ENCODE measurements at regions not wholly inside any gene's neighbourhood (a gene's known extent, or its start where the extent isn't known, plus 50 kb on each side); places are given as distances from the start of the nearest gene placed in this dataset.

- H3K9me3 ChIP-seq (ENCODE audit: control insufficient read depth, insufficient read depth, low read length) = peaks cover 10% of the 10 kb centered on the region
- no peak overlapping the region for H3K9ac ChIP-seq (ENCODE audit: low read depth, low read length)
- peaks cover 13% of the 10 kb centered on the region; the same call in 1 of the 2 replicates for H3K4me1 ChIP-seq (ENCODE audit: insufficient read depth, low read length)
- H3K36me3 ChIP-seq (ENCODE audit: insufficient read depth, low read length) = no peaks in the 10 kb centered on the region
These were observed 793.8 kb downstream of the PLA2G4A start for GRCh38 chr1:187622545-187622944.

GRCh38 chr1:187624812-187625545, 796.2 kb downstream of the PLA2G4A start:
- Histone ChIP-seq H3K9me3 (ENCODE audit: control insufficient read depth, insufficient read depth, low read length) (peaks cover 3% of the 10 kb centered on the region; the same call in 1 of the 2 replicates), H3K9ac (ENCODE audit: low read depth, low read length) (no peak overlapping the region), H3K36me3 (ENCODE audit: insufficient read depth, low read length) (no peaks in the 10 kb centered on the region), H3K4me1 (ENCODE audit: insufficient read depth, low read length) (peaks cover 13% of the 10 kb centered on the region; the same call in 1 of the 2 replicates)

- H3K36me3 ChIP-seq (ENCODE audit: insufficient read depth, low read length) = no peaks in the 10 kb centered on the region
- H3K9me3 ChIP-seq (ENCODE audit: control insufficient read depth, insufficient read depth, low read length) = peaks cover 10% of the 10 kb centered on the region
- peaks cover 13% of the 10 kb centered on the region; the same call in 1 of the 2 replicates for H3K4me1 ChIP-seq (ENCODE audit: insufficient read depth, low read length)
- H3K9ac ChIP-seq (ENCODE audit: low read depth, low read length) = no peak overlapping the region
These were observed 797.3 kb downstream of the PLA2G4A start for GRCh38 chr1:187626056-187626455.

- Histone ChIP-seq H3K36me3 (ENCODE audit: insufficient read depth, low read length) (no peaks in the 10 kb centered on the region), H3K9ac (ENCODE audit: low read depth, low read length) (no peak overlapping the region), H3K4me1 (ENCODE audit: insufficient read depth, low read length) (peaks cover 13% of the 10 kb centered on the region; the same call in 1 of the 2 replicates), H3K9me3 (ENCODE audit: control insufficient read depth, insufficient read depth, low read length) (peaks cover 17% of the 10 kb centered on the region)
These were observed 798.8 kb downstream of the PLA2G4A start for GRCh38 chr1:187627516-187627915.

GRCh38 chr1:187629075-187629474, 800.3 kb downstream of the PLA2G4A start:
- no peak overlapping the region for H3K9ac ChIP-seq (ENCODE audit: low read depth, low read length)
- no peaks in the 10 kb centered on the region for H3K36me3 ChIP-seq (ENCODE audit: insufficient read depth, low read length)
- peaks cover 17% of the 10 kb centered on the region for H3K9me3 ChIP-seq (ENCODE audit: control insufficient read depth, insufficient read depth, low read length)
- peaks cover 13% of the 10 kb centered on the region; the same call in 1 of the 2 replicates for H3K4me1 ChIP-seq (ENCODE audit: insufficient read depth, low read length)

GRCh38 chr1:187630653-187631380, 802.1 kb downstream of the PLA2G4A start:
- Histone ChIP-seq H3K36me3 (ENCODE audit: insufficient read depth, low read length) (no peaks in the 10 kb centered on the region), H3K9ac (ENCODE audit: low read depth, low read length) (no peak overlapping the region), H3K9me3 (ENCODE audit: control insufficient read depth, insufficient read depth, low read length) (peaks cover 17% of the 10 kb centered on the region), H3K4me1 (ENCODE audit: insufficient read depth, low read length) (peaks cover 2% of the 10 kb centered on the region; the same call in 1 of the 2 replicates)

GRCh38 chr1:187631381-187631675, 802.6 kb downstream of the PLA2G4A start:
- H3K4me1 ChIP-seq (ENCODE audit: insufficient read depth, low read length) = no peaks in the 10 kb centered on the region
- no peaks in the 10 kb centered on the region for H3K36me3 ChIP-seq (ENCODE audit: insufficient read depth, low read length)
- H3K9me3 ChIP-seq (ENCODE audit: control insufficient read depth, insufficient read depth, low read length) = peaks cover 17% of the 10 kb centered on the region
- H3K9ac ChIP-seq (ENCODE audit: low read depth, low read length) = no peak overlapping the region

GRCh38 chr1:187631984-187632383, 803.2 kb downstream of the PLA2G4A start:
- no peaks in the 10 kb centered on the region; the same call in 1 of the 2 replicates for H3K36me3 ChIP-seq (ENCODE audit: insufficient read depth, low read length)
- H3K9me3 ChIP-seq (ENCODE audit: control insufficient read depth, insufficient read depth, low read length) = peaks cover 17% of the 10 kb centered on the region
- no peaks in the 10 kb centered on the region for H3K4me1 ChIP-seq (ENCODE audit: insufficient read depth, low read length)
- no peak overlapping the region for H3K9ac ChIP-seq (ENCODE audit: low read depth, low read length)

- H3K36me3 ChIP-seq (ENCODE audit: insufficient read depth, low read length) = no peaks in the 10 kb centered on the region; the same call in 1 of the 2 replicates
- H3K4me1 ChIP-seq (ENCODE audit: insufficient read depth, low read length) = no peaks in the 10 kb centered on the region
- peaks cover 27% of the 10 kb centered on the region for H3K9me3 ChIP-seq (ENCODE audit: control insufficient read depth, insufficient read depth, low read length)
- no peak overlapping the region for H3K9ac ChIP-seq (ENCODE audit: low read depth, low read length)
These were observed 806.2 kb downstream of the PLA2G4A start for GRCh38 chr1:187634940-187635339.

GRCh38 chr1:187638733-187639434, 810.1 kb downstream of the PLA2G4A start:
- H3K9ac ChIP-seq (ENCODE audit: low read depth, low read length) = no peak overlapping the region
- peaks cover 28% of the 10 kb centered on the region for H3K9me3 ChIP-seq (ENCODE audit: control insufficient read depth, insufficient read depth, low read length)
- no peaks in the 10 kb centered on the region; the same call in 1 of the 2 replicates for H3K36me3 ChIP-seq (ENCODE audit: insufficient read depth, low read length)
- H3K4me1 ChIP-seq (ENCODE audit: insufficient read depth, low read length) = no peaks in the 10 kb centered on the region

GRCh38 chr1:187641015-187641414, 812.3 kb downstream of the PLA2G4A start:
- no peaks in the 10 kb centered on the region; the same call in 1 of the 2 replicates for H3K36me3 ChIP-seq (ENCODE audit: insufficient read depth, low read length)
- H3K9me3 ChIP-seq (ENCODE audit: control insufficient read depth, insufficient read depth, low read length) = peaks cover 28% of the 10 kb centered on the region
- no peak overlapping the region for H3K9ac ChIP-seq (ENCODE audit: low read depth, low read length)
- no peaks in the 10 kb centered on the region for H3K4me1 ChIP-seq (ENCODE audit: insufficient read depth, low read length)

GRCh38 chr1:187641463-187641862, 812.7 kb downstream of the PLA2G4A start:
- no peaks in the 10 kb centered on the region; the same call in 1 of the 2 replicates for H3K36me3 ChIP-seq (ENCODE audit: insufficient read depth, low read length)

GRCh38 chr1:187641907-187642306, 813.2 kb downstream of the PLA2G4A start:
- H3K9ac ChIP-seq (ENCODE audit: low read depth, low read length) = no peak overlapping the region
- peaks cover 28% of the 10 kb centered on the region for H3K9me3 ChIP-seq (ENCODE audit: control insufficient read depth, insufficient read depth, low read length)
- H3K4me1 ChIP-seq (ENCODE audit: insufficient read depth, low read length) = no peaks in the 10 kb centered on the region
- H3K36me3 ChIP-seq (ENCODE audit: insufficient read depth, low read length) = no peaks in the 10 kb centered on the region

More at GRCh38 chr1:187641463-187641862, 812.7 kb downstream of the PLA2G4A start:
- H3K9me3 ChIP-seq (ENCODE audit: control insufficient read depth, insufficient read depth, low read length) = peaks cover 28% of the 10 kb centered on the region
- H3K9ac ChIP-seq (ENCODE audit: low read depth, low read length) = no peak overlapping the region
- H3K4me1 ChIP-seq (ENCODE audit: insufficient read depth, low read length) = no peaks in the 10 kb centered on the region

GRCh38 chr1:187645651-187646050, 816.9 kb downstream of the PLA2G4A start:
- Histone ChIP-seq H3K9ac (ENCODE audit: low read depth, low read length) (no peak overlapping the region), H3K36me3 (ENCODE audit: insufficient read depth, low read length) (no peaks in the 10 kb centered on the region), H3K9me3 (ENCODE audit: control insufficient read depth, insufficient read depth, low read length) (peaks cover 10% of the 10 kb centered on the region), H3K4me1 (ENCODE audit: insufficient read depth, low read length) (no peaks in the 10 kb centered on the region)
